Forelimb muscle (tissue), 1 donor: ENCODE measurements at regions not wholly inside any gene's neighbourhood (a gene's known extent, or its start where the extent isn't known, plus 50 kb on each side); places are given as distances from the start of the nearest gene placed in this dataset.

Experiments
- DNase-seq: peaks from one replicate; pipeline ENCODE4 v3.0.0-alpha.2; 2013; ENCODE audit warnings: low read depth

- DNase-seq, result no peak
These were observed 422.6 kb downstream of the NUF2 start for GRCh38 chr1:163744301-163744887.

- DNase-seq, result no peak
These were observed 423.4 kb downstream of the NUF2 start for GRCh38 chr1:163745204-163745603.

GRCh38 chr1:163747261-163747660, 425.5 kb downstream of the NUF2 start:
- no peak for DNase-seq

GRCh38 chr1:163747855-163748254, 426.1 kb downstream of the NUF2 start:
- no peak for DNase-seq

GRCh38 chr1:163758977-163759670, 437.4 kb downstream of the NUF2 start:
- no peak for DNase-seq

- no peak for DNase-seq
These were observed 440.1 kb downstream of the NUF2 start for GRCh38 chr1:163761898-163762297.

- DNase-seq, result no peak
These were observed 444.6 kb downstream of the NUF2 start for GRCh38 chr1:163766257-163766918.

GRCh38 chr1:163768576-163768975, 446.8 kb downstream of the NUF2 start:
- DNase-seq, result no peak

- DNase-seq, result no peak
These were observed 448.5 kb downstream of the NUF2 start for GRCh38 chr1:163770265-163770664.

- no peak for DNase-seq
These were observed 449.9 kb downstream of the NUF2 start for GRCh38 chr1:163771637-163772036.

- no peak for DNase-seq
These were observed 450.5 kb downstream of the NUF2 start for GRCh38 chr1:163772246-163772645.

- DNase-seq, result no peak
These were observed 451.6 kb downstream of the NUF2 start for GRCh38 chr1:163773396-163773795.

- DNase-seq, result no peak
These were observed 452.7 kb downstream of the NUF2 start for GRCh38 chr1:163774401-163774945.

- no peak for DNase-seq
These were observed 453.3 kb downstream of the NUF2 start for GRCh38 chr1:163774978-163775620.

GRCh38 chr1:163777205-163777604, 455.5 kb downstream of the NUF2 start:
- no peak for DNase-seq

GRCh38 chr1:163781146-163781545, 459.4 kb downstream of the NUF2 start:
- DNase-seq, result no peak

- DNase-seq, result no peak
These were observed 464.2 kb downstream of the NUF2 start for GRCh38 chr1:163785868-163786405.

GRCh38 chr1:163789911-163790310, 468.2 kb downstream of the NUF2 start:
- no peak for DNase-seq

- no peak for DNase-seq
These were observed 472.8 kb downstream of the NUF2 start for GRCh38 chr1:163794551-163794950.

- DNase-seq, result no peak
These were observed 474.7 kb downstream of the NUF2 start for GRCh38 chr1:163796394-163796821.

GRCh38 chr1:163797816-163798215, 476.1 kb downstream of the NUF2 start:
- no peak for DNase-seq

- DNase-seq, result no peak
These were observed 477.5 kb downstream of the NUF2 start for GRCh38 chr1:163799190-163799805.
